Stimulated activated naive B cell treated with anti-CD40 and anti-IgM and Interleukin-4, amounts not matched to agents 10 μg/mL and 1 μg/mL and 100 μg/mL, for 72 hours (primary cell): ENCODE measurements at regions not wholly inside any gene's neighbourhood (a gene's known extent, or its start where the extent isn't known, plus 50 kb on each side); places are given as distances from the start of the nearest gene placed in this dataset.

Experiments
- ATAC-seq, 2 donors: fragments of 150-1000 bp; cut with Tn5 transposase; replicated peaks; 2 replicates each; pipeline ENCODE4 v1.10.0; 2021; ENCODE audit warnings: moderate library complexity in 1 of 2
- DNase-seq: peaks from one replicate; pipeline ENCODE4 v3.0.0; 2021
- H3K27ac Mint-ChIP-seq: one replicate; pipeline ENCODE4 v1.8.0; 2022; ENCODE audit warnings: mild to moderate bottlenecking, mixed read lengths
- H3K27me3 Mint-ChIP-seq, 2 donors: one replicate each; pipeline ENCODE4 v1.8.0; 2022; ENCODE audit warnings: mixed read lengths in 2 of 2
- H3K36me3 Mint-ChIP-seq, 2 donors: one replicate each; pipeline ENCODE4 v1.8.0; 2022; ENCODE audit warnings: mixed read lengths in 2 of 2, mild to moderate bottlenecking in 1 of 2
- H3K4me1 Mint-ChIP-seq, 2 donors: one replicate each; pipeline ENCODE4 v1.8.0; 2022; ENCODE audit warnings: mixed read lengths in 2 of 2, mild to moderate bottlenecking in 1 of 2
- H3K4me3 Mint-ChIP-seq, 2 donors: one replicate each; pipeline ENCODE4 v1.8.0; 2022; ENCODE audit warnings: mild to moderate bottlenecking in 2 of 2, mixed read lengths in 2 of 2, moderate library complexity in 1 of 2
- H3K9me3 Mint-ChIP-seq, 2 donors: one replicate each; pipeline ENCODE4 v1.8.0; 2022; ENCODE audit warnings: mixed read lengths in 2 of 2, mild to moderate bottlenecking in 1 of 2

GRCh38 chr2:104502901-104503300, 351.0 kb upstream of the POU3F3 start:
- Mint-ChIP-seq H3K4me1 (peaks cover 0 to 2% of the 10 kb centered on the region in 2 donors), H3K4me3 (no peak overlapping the region), H3K36me3 (no peaks in the 10 kb centered on the region), H3K9me3 (no peaks in the 10 kb centered on the region), H3K27me3 (peaks cover 0 to 3% of the 10 kb centered on the region in 2 donors), H3K27ac (no peak overlapping the region)
- ATAC-seq (no peak), DNase-seq (no peak)

GRCh38 chr2:104504331-104505073, 349.4 kb upstream of the POU3F3 start:
- Mint-ChIP-seq H3K27me3 (no peaks in the 10 kb centered on the region), H3K9me3 (no peaks in the 10 kb centered on the region), H3K36me3 (no peaks in the 10 kb centered on the region), H3K27ac (no peak overlapping the region), H3K4me1 (peaks cover 0 to 2% of the 10 kb centered on the region in 2 donors), H3K4me3 (no peak overlapping the region)
- DNase-seq (no peak), ATAC-seq (no peak)

GRCh38 chr2:104518256-104518655, 335.7 kb upstream of the POU3F3 start:
- H3K36me3 Mint-ChIP-seq = no peaks in the 10 kb centered on the region
- no peak overlapping the region for H3K27ac Mint-ChIP-seq
- no peaks in the 10 kb centered on the region for H3K4me1 Mint-ChIP-seq
- H3K9me3 Mint-ChIP-seq = peaks cover 7 to 8% of the 10 kb centered on the region in 2 donors
- no peak for DNase-seq
- H3K4me3 Mint-ChIP-seq = no peak overlapping the region
- no peak for ATAC-seq
- H3K27me3 Mint-ChIP-seq = peaks cover 0 to 7% of the 10 kb centered on the region in 2 donors

GRCh38 chr2:104521247-104521646, 332.7 kb upstream of the POU3F3 start:
- peaks cover 7 to 8% of the 10 kb centered on the region in 2 donors for H3K9me3 Mint-ChIP-seq
- H3K4me1 Mint-ChIP-seq = no peaks in the 10 kb centered on the region
- no peak for ATAC-seq
- DNase-seq = no peak
- peaks cover 0 to 7% of the 10 kb centered on the region in 2 donors for H3K27me3 Mint-ChIP-seq
- H3K4me3 Mint-ChIP-seq = no peak overlapping the region
- H3K36me3 Mint-ChIP-seq = no peaks in the 10 kb centered on the region
- H3K27ac Mint-ChIP-seq = no peak overlapping the region

- Mint-ChIP-seq H3K4me1 (no peaks in the 10 kb centered on the region), H3K27ac (no peak overlapping the region), H3K36me3 (no peaks in the 10 kb centered on the region), H3K9me3 (peaks cover 7 to 13% of the 10 kb centered on the region in 2 donors), H3K4me3 (no peak overlapping the region), H3K27me3 (peaks cover 0 to 6% of the 10 kb centered on the region in 2 donors)
- no peak for ATAC-seq
- DNase-seq = no peak
Observed at GRCh38 chr2:104523921-104524320, 330.0 kb upstream of the POU3F3 start.

GRCh38 chr2:104528101-104528500, 325.8 kb upstream of the POU3F3 start:
- no peak overlapping the region for H3K4me3 Mint-ChIP-seq
- DNase-seq (no peak), ATAC-seq (no peak)
- no peaks in the 10 kb centered on the region for H3K4me1 Mint-ChIP-seq
- no peaks in the 10 kb centered on the region for H3K27me3 Mint-ChIP-seq
- no peak overlapping the region for H3K27ac Mint-ChIP-seq
- H3K36me3 Mint-ChIP-seq = no peaks in the 10 kb centered on the region
- peaks cover 1 to 9% of the 10 kb centered on the region in 2 donors for H3K9me3 Mint-ChIP-seq

- H3K27me3 Mint-ChIP-seq = no peaks in the 10 kb centered on the region
- H3K36me3 Mint-ChIP-seq = no peaks in the 10 kb centered on the region
- no peak for ATAC-seq
- H3K27ac Mint-ChIP-seq = no peak overlapping the region
- H3K9me3 Mint-ChIP-seq = peaks cover 3 to 9% of the 10 kb centered on the region in 2 donors
- no peak overlapping the region for H3K4me3 Mint-ChIP-seq
- DNase-seq = no peak
- no peaks in the 10 kb centered on the region for H3K4me1 Mint-ChIP-seq
Observed at GRCh38 chr2:104531122-104531521, 322.8 kb upstream of the POU3F3 start.

- H3K4me3 Mint-ChIP-seq = no peak overlapping the region
Observed at GRCh38 chr2:104537116-104537515, 316.8 kb upstream of the POU3F3 start.

GRCh38 chr2:104538077-104538476, 315.8 kb upstream of the POU3F3 start:
- H3K4me1 Mint-ChIP-seq = no peaks in the 10 kb centered on the region
- H3K27me3 Mint-ChIP-seq = no peaks in the 10 kb centered on the region
- peaks cover 0 to 2% of the 10 kb centered on the region in 2 donors for H3K9me3 Mint-ChIP-seq
- no peak for DNase-seq
- no peaks in the 10 kb centered on the region for H3K36me3 Mint-ChIP-seq
- H3K4me3 Mint-ChIP-seq = no peak overlapping the region
- H3K27ac Mint-ChIP-seq = no peak overlapping the region
- ATAC-seq = no peak

More at GRCh38 chr2:104537116-104537515, 316.8 kb upstream of the POU3F3 start:
- Mint-ChIP-seq H3K4me1 (no peaks in the 10 kb centered on the region), H3K36me3 (no peaks in the 10 kb centered on the region), H3K27me3 (no peaks in the 10 kb centered on the region), H3K9me3 (peaks cover 0 to 2% of the 10 kb centered on the region in 2 donors), H3K27ac (no peak overlapping the region)
- DNase-seq (no peak), ATAC-seq (no peak)

- DNase-seq = no peak
Observed at GRCh38 chr2:104539649-104540048, 314.3 kb upstream of the POU3F3 start.

GRCh38 chr2:104545055-104545454, 308.9 kb upstream of the POU3F3 start:
- Mint-ChIP-seq H3K4me3 (no peak overlapping the region), H3K36me3 (no peaks in the 10 kb centered on the region), H3K4me1 (no peaks in the 10 kb centered on the region), H3K27ac (no peak overlapping the region), H3K9me3 (no peaks in the 10 kb centered on the region), H3K27me3 (peaks cover 0 to 4% of the 10 kb centered on the region in 2 donors)
- no peak for ATAC-seq
- no peak for DNase-seq

More at GRCh38 chr2:104539649-104540048, 314.3 kb upstream of the POU3F3 start:
- Mint-ChIP-seq H3K27ac (no peak overlapping the region), H3K9me3 (no peaks in the 10 kb centered on the region), H3K4me1 (no peaks in the 10 kb centered on the region), H3K27me3 (no peaks in the 10 kb centered on the region), H3K36me3 (no peaks in the 10 kb centered on the region), H3K4me3 (no peak overlapping the region)
- ATAC-seq = no peak

GRCh38 chr2:104546537-104546936, 307.4 kb upstream of the POU3F3 start:
- Mint-ChIP-seq H3K27ac (no peak overlapping the region), H3K36me3 (no peaks in the 10 kb centered on the region), H3K9me3 (no peaks in the 10 kb centered on the region), H3K4me1 (no peaks in the 10 kb centered on the region), H3K4me3 (no peak overlapping the region), H3K27me3 (peaks cover 0 to 4% of the 10 kb centered on the region in 2 donors)
- DNase-seq (no peak), ATAC-seq (no peak)

GRCh38 chr2:104547221-104547620, 306.7 kb upstream of the POU3F3 start:
- H3K36me3 Mint-ChIP-seq = no peaks in the 10 kb centered on the region
- H3K4me1 Mint-ChIP-seq = no peaks in the 10 kb centered on the region
- peaks cover 0 to 4% of the 10 kb centered on the region in 2 donors for H3K27me3 Mint-ChIP-seq
- H3K27ac Mint-ChIP-seq = no peak overlapping the region
- ATAC-seq (no peak), DNase-seq (no peak)
- no peaks in the 10 kb centered on the region for H3K9me3 Mint-ChIP-seq
- no peak overlapping the region for H3K4me3 Mint-ChIP-seq

GRCh38 chr2:104561251-104561650, 292.7 kb upstream of the POU3F3 start:
- DNase-seq (no peak), ATAC-seq (no peak)
- peaks cover 0 to 1% of the 10 kb centered on the region in 2 donors for H3K36me3 Mint-ChIP-seq
- no peak overlapping the region for H3K27ac Mint-ChIP-seq
- no peak overlapping the region for H3K4me3 Mint-ChIP-seq
- no peaks in the 10 kb centered on the region for H3K4me1 Mint-ChIP-seq
- peaks cover 6 to 8% of the 10 kb centered on the region in 2 donors for H3K27me3 Mint-ChIP-seq
- H3K9me3 Mint-ChIP-seq = no peaks in the 10 kb centered on the region

- Mint-ChIP-seq H3K4me3 (no peak overlapping the region), H3K36me3 (peaks cover 0 to 1% of the 10 kb centered on the region in 2 donors), H3K27ac (no peak overlapping the region), H3K27me3 (peaks cover 6 to 8% of the 10 kb centered on the region in 2 donors), H3K9me3 (no peaks in the 10 kb centered on the region), H3K4me1 (no peaks in the 10 kb centered on the region)
- no peak for ATAC-seq
- DNase-seq = no peak
Observed at GRCh38 chr2:104562537-104562936, 291.4 kb upstream of the POU3F3 start.
